ENCODE measurements at regions not wholly inside any gene's neighbourhood (a gene's known extent, or its start where the extent isn't known, plus 50 kb on each side); places are given as distances from the start of the nearest gene placed in this dataset.

GRCh38 chr5:126208691-126209090 lies 214.5 kb upstream of the GRAMD2B start:
- no peak for DNase-seq (ENCODE audit: low read depth in 2 of 2)

DNA sequence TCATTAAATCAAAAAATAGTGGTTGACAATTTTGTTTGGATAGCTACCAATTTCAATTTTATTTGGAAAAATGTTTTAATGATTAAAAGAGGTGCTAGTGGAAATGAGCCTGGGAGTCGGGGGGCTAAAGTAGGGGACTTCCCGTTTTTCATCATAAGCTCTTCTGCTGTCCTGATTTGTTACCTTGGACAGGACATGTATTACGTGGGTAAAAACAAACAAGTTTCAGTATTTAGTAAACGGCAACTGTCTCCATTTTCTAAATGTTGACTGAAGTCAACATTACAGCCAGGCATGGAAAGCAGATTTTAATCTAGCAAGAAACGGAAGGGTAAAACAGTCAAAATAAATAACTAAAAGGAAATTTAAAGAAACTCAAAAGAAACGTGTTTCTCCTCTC lies 212.3 kb upstream of the GRAMD2B start:
- DNase-seq (ENCODE audit: low read depth in 2 of 2), result no peak

DNA sequence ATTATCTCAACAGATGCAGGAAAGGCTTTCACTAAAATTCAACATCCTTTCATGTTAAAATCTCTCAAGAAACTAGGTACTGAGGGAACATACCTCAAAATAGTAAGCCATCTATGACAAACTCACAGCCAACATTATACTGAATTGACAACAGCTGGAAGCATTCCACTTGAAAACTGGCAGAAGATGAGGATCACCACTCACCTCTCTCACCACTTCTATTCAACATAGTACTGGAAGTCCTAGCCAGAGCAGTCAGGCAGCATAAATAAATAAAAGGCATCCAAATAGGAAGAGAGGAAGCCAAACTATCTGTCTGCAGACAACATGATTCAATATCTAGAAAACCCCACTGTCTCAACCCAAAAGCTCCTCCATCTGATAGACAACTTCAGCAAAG lies 203.6 kb upstream of the GRAMD2B start:
- no peak for DNase-seq (ENCODE audit: low read depth in 2 of 2)

GRCh38 chr5:126220725-126221124 lies 202.5 kb upstream of the GRAMD2B start:
- DNase-seq (ENCODE audit: low read depth in 2 of 2), result no peak

DNA sequence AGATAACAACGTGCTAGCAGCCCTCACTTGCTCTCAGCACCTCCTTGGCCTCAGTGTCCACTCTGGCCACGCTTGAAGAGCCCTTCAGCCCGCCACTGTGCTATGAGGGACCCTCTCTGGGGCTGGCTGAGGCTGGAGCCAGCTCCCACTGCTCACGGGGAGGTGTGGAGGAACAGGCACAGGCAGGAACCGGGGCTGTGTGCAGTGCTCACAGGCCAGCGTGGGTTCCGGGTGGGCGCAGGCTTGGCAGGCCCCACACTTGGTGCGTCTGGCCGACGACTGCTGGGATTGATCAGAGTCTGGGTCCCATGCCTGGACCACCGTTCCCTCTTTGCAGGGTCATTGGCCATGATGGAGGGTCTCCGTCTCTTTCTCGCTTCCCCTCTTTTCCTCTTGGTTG lies 194.3 kb upstream of the GRAMD2B start:
- DNase-seq (ENCODE audit: low read depth in 2 of 2), result no peak

DNA sequence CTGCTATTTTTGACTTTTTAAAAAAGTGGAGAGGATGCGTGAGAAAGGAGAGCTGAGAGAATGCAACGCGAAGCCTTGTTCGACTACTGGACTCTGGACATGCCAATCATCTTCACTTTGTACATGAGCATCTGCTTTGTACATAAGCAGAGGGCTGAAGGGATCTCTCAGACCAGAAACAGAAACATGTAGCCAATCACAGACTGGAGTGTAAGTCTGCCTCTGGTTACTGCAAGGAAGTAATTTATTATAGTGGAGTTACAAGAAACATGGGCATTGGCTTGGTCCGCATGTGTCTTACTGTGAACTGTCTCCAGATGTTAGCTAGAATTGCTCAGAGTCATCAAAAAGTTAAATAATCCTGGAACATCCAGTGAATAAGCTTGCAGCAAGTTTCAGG lies 190.0 kb upstream of the GRAMD2B start:
- DNase-seq (ENCODE audit: low read depth in 2 of 2), result no peak

DNA sequence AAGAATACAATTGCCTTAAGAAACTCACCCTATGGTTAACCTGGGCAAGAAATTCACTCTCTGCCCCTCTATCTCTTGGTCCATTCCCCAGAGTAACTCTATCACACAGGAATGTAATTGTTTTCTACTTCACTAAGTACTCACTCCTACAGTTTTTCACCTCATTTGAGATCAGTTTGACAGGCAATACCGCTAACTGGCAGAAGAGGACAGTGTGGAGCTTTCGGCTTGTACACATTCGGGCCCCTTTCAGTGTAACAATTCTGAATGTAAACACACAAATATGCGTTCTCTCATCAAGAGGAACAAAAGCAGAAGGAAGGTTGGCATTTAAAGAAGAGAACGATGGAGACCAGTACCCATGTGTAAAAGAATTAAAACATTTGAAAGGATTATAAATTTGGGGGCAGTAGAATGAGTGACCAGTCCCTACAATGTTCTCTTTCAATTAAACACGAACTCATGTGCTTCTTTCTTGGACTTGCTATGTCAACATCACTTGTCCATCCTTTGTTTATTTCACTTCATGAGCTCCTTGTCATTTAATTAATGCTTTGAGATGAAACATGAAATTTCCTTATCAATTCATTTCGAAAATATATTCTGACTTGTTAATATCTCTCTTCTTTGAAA lies 188.5 kb upstream of the GRAMD2B start:
- no peak for DNase-seq (ENCODE audit: low read depth in 2 of 2)

DNA sequence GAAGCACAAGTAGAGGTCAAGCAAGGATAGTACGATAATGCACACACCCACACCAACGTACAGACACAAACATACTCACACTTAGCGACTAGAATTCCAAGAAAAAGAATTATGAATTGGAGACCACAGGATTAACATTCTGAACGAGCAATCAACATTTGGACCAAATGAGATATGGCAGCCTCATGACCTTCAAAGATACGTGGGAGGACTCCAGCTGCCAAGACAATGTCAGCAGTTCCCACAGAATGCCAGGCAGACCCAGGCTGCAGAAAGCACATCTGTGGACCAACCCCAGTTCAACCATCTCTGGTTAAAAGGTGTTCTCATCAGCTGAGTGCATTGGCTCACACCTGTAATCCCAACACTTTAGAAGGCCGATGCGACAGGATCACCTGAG lies 187.6 kb upstream of the GRAMD2B start:
- DNase-seq (ENCODE audit: low read depth in 2 of 2), result no peak

DNA sequence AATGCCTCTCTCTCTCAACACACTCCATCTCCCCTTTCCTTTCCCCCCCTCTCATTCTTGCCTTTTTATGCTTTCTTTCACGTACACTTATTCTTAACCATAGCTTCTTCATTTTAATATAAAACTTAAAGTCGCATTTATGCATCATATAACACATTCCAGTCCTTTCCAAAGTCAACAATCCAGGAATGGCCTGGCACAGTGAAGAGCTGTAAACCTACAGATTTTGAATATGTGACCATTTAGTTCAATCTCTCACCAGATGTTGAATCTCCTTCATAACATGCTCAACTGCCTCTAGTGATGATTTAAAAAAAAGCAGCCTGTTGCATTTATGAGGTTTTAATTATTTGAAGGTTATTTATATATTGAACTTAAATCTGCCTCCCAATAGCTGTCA lies 186.2 kb upstream of the GRAMD2B start:
- no peak for DNase-seq (ENCODE audit: low read depth in 2 of 2)

- no peak for DNase-seq (ENCODE audit: low read depth in 2 of 2)
These were observed 174.6 kb upstream of the GRAMD2B start for GRCh38 chr5:126248611-126249010.

GRCh38 chr5:126251024-126251423 lies 172.2 kb upstream of the GRAMD2B start:
- DNase-seq (ENCODE audit: low read depth in 2 of 2), result no peak

- no peak for DNase-seq (ENCODE audit: low read depth in 2 of 2)
These were observed 169.8 kb upstream of the GRAMD2B start for GRCh38 chr5:126253406-126253805.

- DNase-seq (ENCODE audit: low read depth in 2 of 2), result no peak
These were observed 159.5 kb upstream of the GRAMD2B start for GRCh38 chr5:126263591-126264184.

GRCh38 chr5:126265917-126266316 lies 157.3 kb upstream of the GRAMD2B start:
- no peak for DNase-seq (ENCODE audit: low read depth in 2 of 2)

DNA sequence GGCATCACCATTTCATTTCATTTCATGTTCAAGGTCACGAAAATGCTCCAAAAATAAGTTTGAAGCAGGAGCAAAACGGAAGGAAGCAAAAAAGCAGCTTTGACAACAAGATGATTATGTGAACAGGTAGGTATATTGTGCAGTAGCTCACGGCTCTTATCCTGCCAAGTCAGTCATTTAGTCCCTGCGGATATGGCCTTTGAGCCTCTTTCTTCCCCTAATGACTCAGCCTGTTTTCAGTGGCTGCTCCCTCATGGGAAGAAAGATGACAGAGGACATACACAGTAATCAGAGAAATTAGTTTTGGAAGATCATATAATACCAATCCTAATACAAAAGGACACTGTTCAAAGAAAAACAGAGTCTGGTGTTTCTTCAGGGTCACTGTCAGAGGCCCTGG lies 155.8 kb upstream of the GRAMD2B start:
- no peak for DNase-seq (ENCODE audit: low read depth in 2 of 2)

DNA sequence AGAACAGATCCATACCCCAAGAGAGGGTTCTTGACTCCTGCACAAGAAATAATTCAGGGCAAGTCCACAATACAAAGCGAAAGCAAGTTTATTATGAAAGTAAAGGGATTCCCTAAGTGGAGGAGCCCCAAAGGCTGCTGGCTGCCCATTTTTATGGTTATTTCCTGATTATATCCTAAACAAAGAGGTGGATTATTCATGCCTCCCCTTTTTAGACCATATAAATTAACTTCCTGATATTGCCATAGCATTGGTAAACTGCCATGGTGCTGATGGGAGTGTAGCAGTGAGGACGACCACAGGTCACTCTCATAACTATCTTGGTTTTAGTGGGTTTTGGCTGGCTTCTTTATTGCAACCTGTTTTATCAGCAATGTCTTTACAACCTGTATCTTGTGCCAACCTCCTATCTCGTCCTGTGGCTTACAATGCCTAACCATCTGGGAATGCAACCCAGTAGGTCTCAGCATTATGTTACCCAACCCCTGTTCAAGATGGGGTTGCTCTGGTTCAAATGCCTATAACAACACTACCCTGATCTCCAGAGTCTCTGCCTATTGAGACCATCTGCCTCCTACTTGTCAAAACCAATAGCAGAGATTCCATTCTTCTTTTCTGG lies 154.4 kb upstream of the GRAMD2B start:
- no peak for DNase-seq (ENCODE audit: low read depth in 2 of 2)

DNA sequence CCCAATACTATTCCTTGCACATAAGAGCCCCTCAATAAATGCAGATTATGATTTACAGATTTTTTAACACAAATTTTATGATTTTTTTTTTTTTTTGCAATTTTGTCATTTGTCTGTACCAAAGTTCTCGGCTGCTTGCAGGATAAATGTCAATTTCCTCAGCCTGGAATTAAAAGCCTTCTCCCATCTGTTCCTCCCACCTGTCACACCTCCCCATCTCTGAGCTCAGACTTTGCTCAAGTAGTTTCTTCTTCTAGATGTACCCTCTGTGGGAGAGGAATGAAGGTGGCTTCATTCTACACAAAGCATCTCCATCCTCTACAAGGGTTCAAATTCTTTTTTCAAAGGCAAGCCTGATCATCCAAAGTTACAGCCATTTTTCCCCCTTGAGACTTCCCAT lies 153.7 kb upstream of the GRAMD2B start:
- DNase-seq (ENCODE audit: low read depth in 2 of 2), result no peak

DNA sequence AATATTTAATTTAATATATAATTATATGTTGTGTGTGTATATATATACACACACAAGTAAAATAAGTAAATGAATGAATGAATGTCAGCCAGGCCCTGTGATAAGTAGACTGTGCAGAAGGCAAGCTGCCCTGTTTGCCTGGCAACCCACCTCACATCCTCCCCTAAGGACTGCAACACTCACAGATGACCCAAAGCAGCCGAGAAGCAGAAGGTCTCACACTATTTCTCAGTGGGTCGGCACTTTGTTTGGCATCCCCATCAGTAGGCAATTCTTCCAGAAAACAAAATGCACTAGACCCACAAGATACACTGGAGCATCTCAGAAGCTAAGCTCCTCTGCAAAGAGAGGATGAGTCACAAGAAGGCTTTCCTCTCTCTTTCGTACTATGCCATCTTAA lies 152.1 kb upstream of the GRAMD2B start:
- no peak for DNase-seq (ENCODE audit: low read depth in 2 of 2)

DNA sequence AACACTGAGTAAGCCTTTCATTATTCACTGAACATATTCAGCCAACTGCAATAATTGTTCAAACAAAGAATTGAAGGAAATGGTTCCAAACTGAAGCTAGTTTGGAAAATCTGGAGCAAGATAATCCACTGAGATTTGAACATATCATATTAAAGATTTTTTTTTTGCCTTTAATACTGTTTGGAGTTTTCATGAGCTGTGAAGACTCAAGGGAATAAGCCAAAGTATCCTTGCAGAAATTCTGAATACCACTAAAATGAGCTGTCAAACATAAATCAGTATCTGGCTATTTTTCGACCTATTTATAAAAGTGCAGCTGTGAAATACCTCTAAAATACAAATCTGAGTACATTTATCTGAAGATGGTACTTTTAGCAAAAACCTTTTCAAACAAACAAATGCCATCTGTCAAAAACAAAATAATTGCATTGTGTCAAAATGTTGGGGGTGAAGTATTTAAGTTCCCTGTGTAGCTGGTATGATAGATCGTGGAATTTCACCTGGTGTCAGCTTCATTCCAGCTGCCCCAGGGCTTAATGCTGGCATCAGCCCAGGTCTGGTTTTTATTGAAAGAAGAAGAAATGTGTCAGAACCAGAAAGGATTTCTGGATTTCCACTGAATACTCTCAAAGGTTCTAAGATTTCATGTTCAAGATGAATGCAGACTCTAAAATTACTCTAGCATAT lies 149.0 kb upstream of the GRAMD2B start:
- DNase-seq (ENCODE audit: low read depth in 2 of 2), result no peak

GRCh38 chr5:126274763-126275125 lies 148.5 kb upstream of the GRAMD2B start:
- no peak for DNase-seq (ENCODE audit: low read depth in 2 of 2)

GRCh38 chr5:126277762-126278161 lies 145.4 kb upstream of the GRAMD2B start:
- DNase-seq (ENCODE audit: low read depth in 2 of 2), result no peak

DNA sequence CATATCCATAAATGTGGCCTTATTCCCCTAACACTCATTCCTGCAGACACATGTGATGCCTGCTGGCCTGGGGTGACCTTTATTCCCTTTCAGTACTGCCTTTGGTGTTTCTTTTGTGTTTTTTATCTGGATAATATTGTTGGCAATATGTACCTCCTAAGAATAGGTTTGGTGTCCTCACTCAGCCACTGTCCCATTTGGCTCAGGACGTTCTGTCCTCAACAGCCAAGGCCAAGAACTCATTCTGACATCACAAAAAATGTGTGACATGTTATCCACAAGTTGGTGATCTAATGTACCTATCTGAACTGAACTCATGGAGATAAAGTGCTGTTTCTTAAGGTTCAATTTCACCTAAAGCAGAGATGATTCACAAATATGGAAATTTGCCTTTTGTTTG lies 142.9 kb upstream of the GRAMD2B start:
- DNase-seq (ENCODE audit: low read depth in 2 of 2), result no peak

GRCh38 chr5:126280846-126281245 lies 142.4 kb upstream of the GRAMD2B start:
- no peak for DNase-seq (ENCODE audit: low read depth in 2 of 2)
